ENCODE measurements at regions not wholly inside any gene's neighbourhood (a gene's known extent, or its start where the extent isn't known, plus 50 kb on each side); places are given as distances from the start of the nearest gene placed in this dataset.

GRCh38 chr13:31898378-31899071, 133.0 kb upstream of the FRY start:
- DNase-seq, result no peak

- DNase-seq, result no peak
Measured at GRCh38 chr13:31901985-31902384, 129.6 kb upstream of the FRY start.

GRCh38 chr13:31903111-31903815, 128.3 kb upstream of the FRY start:
- DNase-seq, result no peak

GRCh38 chr13:31904941-31905824, 126.4 kb upstream of the FRY start:
- DNase-seq, result no peak

GRCh38 chr13:31905961-31906360, 125.6 kb upstream of the FRY start:
- DNase-seq, result no peak

GRCh38 chr13:31908696-31909411, 122.7 kb upstream of the FRY start:
- DNase-seq, result no peak

GRCh38 chr13:31909864-31910551, 121.6 kb upstream of the FRY start:
- peak; percentile 19 for DNase-seq

- DNase-seq, result no peak
Measured at GRCh38 chr13:31910633-31911032, 120.9 kb upstream of the FRY start.

GRCh38 chr13:31912647-31913401, 118.8 kb upstream of the FRY start:
- DNase-seq, result no peak

- DNase-seq, result no peak
Measured at GRCh38 chr13:31913459-31913858, 118.1 kb upstream of the FRY start.

GRCh38 chr13:31914843-31915242, 116.7 kb upstream of the FRY start:
- no peak for DNase-seq

GRCh38 chr13:31918707-31919106, 112.9 kb upstream of the FRY start:
- DNase-seq, result no peak

- no peak for DNase-seq
Measured at GRCh38 chr13:31919241-31919640, 112.3 kb upstream of the FRY start.

- DNase-seq, result no peak
Measured at GRCh38 chr13:31919971-31920726, 111.4 kb upstream of the FRY start.

- no peak for DNase-seq
Measured at GRCh38 chr13:31920727-31921100, 110.9 kb upstream of the FRY start.

GRCh38 chr13:31922724-31923123, 108.8 kb upstream of the FRY start:
- no peak for DNase-seq

GRCh38 chr13:31923134-31923763, 108.3 kb upstream of the FRY start:
- DNase-seq, result no peak

GRCh38 chr13:31925079-31925478, 106.5 kb upstream of the FRY start:
- no peak for DNase-seq

- DNase-seq, result no peak
Measured at GRCh38 chr13:31927219-31927653, 104.3 kb upstream of the FRY start.

GRCh38 chr13:31929031-31929770, 102.4 kb upstream of the FRY start:
- no peak for DNase-seq

Measured in NCI-H1105 (cell line).